ENCODE measurements at regions not wholly inside any gene's neighbourhood (a gene's known extent, or its start where the extent isn't known, plus 50 kb on each side); places are given as distances from the start of the nearest gene placed in this dataset.

GRCh38 chr4:111780965-111781364 is 364.3 kb upstream of the FAM241A start:
- TF ChIP-seq EP300 (IDR thresholded peaks at IDR 0.05), result no peak
- TF ChIP-seq POLR2A (IDR thresholded peaks at IDR 0.05), result no peak
- TF ChIP-seq CTCF (IDR thresholded peaks at IDR 0.05), result no peak
- 92 to 94% (median 93%) methylated on average over 2 of the region's 2 CpGs for WGBS, 3 donors
- Histone ChIP-seq H3K9me3 (no peaks in the 10 kb centered on the region), H3K4me1 (ENCODE audit: insufficient read depth) (no peaks in the 10 kb centered on the region), H3K36me3 (no peaks in the 10 kb centered on the region), H3K27me3 (no peaks in the 10 kb centered on the region), H3K27ac (no peak overlapping the region), H3K4me3 (no peak overlapping the region)
- intact Hi-C loops (cut with DNase I), result no loop called here
- no peak for DNase-seq

- no peak overlapping the region for H3K27ac ChIP-seq
- no peak for DNase-seq
- H3K36me3 ChIP-seq, result no peaks in the 10 kb centered on the region
- TF ChIP-seq EP300 (IDR thresholded peaks at IDR 0.05), result no peak
- no peak for TF ChIP-seq CTCF (IDR thresholded peaks at IDR 0.05)
- H3K9me3 ChIP-seq, result no peaks in the 10 kb centered on the region
- intact Hi-C loops (cut with DNase I), result no loop called here
- no peaks in the 10 kb centered on the region for H3K4me1 ChIP-seq (ENCODE audit: insufficient read depth)
- no peaks in the 10 kb centered on the region for H3K27me3 ChIP-seq
- no peak overlapping the region for H3K4me3 ChIP-seq
- 75 to 79% (median 77%) methylated on average over 5 of the region's 5 CpGs for WGBS, 3 donors
These were observed 363.6 kb upstream of the FAM241A start for GRCh38 chr4:111781611-111782010.

- intact Hi-C loops (cut with DNase I), result no loop called here
- Histone ChIP-seq H3K27me3 (no peaks in the 10 kb centered on the region), H3K9me3 (no peaks in the 10 kb centered on the region), H3K4me3 (no peak overlapping the region), H3K27ac (no peak overlapping the region), H3K36me3 (no peaks in the 10 kb centered on the region), H3K4me1 (ENCODE audit: insufficient read depth) (no peaks in the 10 kb centered on the region)
- no peak for DNase-seq
- WGBS, 3 donors, result 4 to 8% (median 6%) methylated on average over 21 of the region's 21 CpGs
- TF ChIP-seq EP300 (IDR thresholded peaks at IDR 0.05), result no peak
- TF ChIP-seq CTCF (IDR thresholded peaks at IDR 0.05), result no peak
- TF ChIP-seq POLR2A (IDR thresholded peaks at IDR 0.05), result no peak
These were observed 357.2 kb upstream of the FAM241A start for GRCh38 chr4:111788099-111788498.

GRCh38 chr4:111789901-111790640 is 355.2 kb upstream of the FAM241A start:
- intact Hi-C loops (cut with DNase I), result no loop called here
- Histone ChIP-seq H3K27ac (no peak overlapping the region), H3K4me1 (ENCODE audit: insufficient read depth) (no peaks in the 10 kb centered on the region), H3K27me3 (no peaks in the 10 kb centered on the region), H3K4me3 (no peak overlapping the region), H3K9me3 (no peaks in the 10 kb centered on the region), H3K36me3 (no peaks in the 10 kb centered on the region)
- 92 to 94% (median 92%) methylated on average over 5 of the region's 5 CpGs for WGBS, 3 donors
- TF ChIP-seq EP300 (IDR thresholded peaks at IDR 0.05), result no peak
- no peak for TF ChIP-seq POLR2A (IDR thresholded peaks at IDR 0.05)
- no peak for TF ChIP-seq CTCF (IDR thresholded peaks at IDR 0.05)
- DNase-seq, result no peak
